NCI-H2196 (cell line): ENCODE measurements at regions not wholly inside any gene's neighbourhood (a gene's known extent, or its start where the extent isn't known, plus 50 kb on each side); places are given as distances from the start of the nearest gene placed in this dataset.

ENCODE experiments used
- DNase-seq: peaks from one replicate; lab custom pipeline; 2025; ENCODE audit not compliant: unreplicated experiment; lab: John Stamatoyannopoulos, UW

DNA sequence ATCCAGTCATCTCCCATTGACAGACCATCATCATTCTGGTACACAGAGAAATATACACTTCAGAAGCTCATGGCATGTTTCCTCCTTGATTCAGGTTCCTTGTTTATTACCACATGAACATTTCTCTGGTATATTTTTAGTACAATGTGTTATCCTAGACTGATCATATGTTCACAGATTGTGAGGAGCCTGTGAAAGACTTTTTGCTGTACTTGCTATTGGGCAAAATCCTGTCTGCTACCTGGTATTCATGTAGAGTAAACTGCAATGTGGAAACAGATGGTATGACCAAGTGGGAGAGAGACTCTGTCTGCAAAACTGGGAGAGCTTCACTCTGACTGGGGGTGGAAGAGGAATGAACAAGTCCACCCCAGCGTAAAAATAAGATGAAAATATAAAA, 657.2 kb downstream of the IRS1 start:
- DNase-seq, result no peak

DNA sequence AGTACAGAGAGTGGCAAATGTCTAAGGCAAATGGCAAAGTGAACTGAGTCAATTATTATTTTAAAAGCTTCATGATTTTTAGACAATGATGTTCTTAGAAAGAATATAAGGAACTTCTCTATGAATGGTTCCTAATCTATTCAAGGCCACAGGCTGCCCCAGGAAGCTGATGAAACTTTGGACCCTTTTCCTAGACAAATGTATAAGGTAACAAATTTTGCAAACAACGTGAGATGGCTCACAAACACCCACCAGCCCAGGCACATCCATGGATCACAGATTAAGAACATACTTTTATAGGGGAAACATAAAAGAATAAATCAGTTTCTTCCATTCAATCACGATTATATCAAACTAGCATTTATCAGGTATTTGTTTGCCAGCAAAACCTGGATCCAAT, 659.0 kb downstream of the IRS1 start:
- DNase-seq, result no peak

DNA sequence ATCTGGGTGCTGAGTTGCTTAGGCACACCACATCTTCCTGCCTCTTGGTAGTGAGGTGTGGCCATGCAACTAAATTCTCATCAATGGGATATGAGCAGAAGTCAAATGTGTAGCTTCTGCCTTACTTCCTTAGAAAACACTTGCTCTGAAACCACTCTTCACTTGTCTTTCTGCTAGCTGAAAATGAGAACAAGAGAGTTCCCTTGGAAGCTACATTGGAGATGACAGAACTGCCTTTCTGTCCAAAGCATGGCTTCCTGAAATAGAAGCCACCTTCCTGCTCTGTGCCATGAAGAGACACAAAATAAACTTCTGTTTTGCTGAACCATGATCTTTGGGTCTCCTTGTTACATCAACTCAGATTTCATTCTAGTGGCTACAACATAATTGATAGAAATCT, 659.9 kb downstream of the IRS1 start:
- no peak for DNase-seq

DNA sequence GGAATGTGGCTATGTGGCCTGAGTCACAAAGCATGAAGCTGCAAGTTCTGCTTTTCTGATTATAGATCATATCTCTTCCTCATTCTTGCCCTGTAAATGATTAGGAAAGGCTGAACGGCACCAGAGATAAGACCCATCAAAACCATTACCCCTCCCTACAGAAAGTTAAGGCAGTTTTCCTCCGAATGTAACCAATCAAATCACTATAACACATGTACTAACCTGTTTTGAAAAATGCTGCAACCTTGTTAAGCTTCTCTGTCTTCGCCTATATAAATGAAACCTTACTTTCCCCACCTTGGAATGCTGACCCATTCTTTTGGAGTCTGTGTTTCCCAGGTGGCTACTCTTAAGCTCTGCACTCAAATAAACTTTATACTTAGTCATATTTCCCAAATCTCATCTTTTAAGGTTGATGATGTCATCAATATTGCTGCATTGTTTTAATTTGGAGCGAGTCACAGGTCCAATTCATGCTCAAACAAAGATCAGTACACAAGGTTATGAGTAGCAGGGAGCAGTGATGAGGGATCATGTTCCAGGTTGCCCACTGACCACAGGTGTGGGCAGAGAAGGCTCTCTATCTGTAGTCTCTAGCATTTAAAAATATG, 662.3 kb downstream of the IRS1 start:
- no peak for DNase-seq

DNA sequence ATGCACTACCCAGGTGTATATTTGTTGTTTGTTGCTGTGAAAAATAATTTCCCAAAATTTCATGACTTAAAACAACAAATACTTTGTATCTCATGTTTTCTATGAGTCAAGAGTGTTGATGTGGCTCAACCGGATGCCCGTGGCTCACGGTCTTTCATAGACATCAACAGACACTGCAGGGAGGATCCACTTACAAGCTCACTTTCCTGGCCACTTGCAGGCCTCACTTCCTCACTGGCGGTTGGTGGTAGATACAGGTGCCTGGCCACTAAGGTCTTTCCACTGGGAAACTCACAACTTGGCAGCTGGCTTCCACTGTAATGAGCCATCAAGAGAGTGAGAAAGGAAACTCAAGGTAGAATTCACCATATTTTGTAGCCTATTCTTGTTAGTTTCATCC, 662.9 kb downstream of the IRS1 start:
- DNase-seq, result no peak

DNA sequence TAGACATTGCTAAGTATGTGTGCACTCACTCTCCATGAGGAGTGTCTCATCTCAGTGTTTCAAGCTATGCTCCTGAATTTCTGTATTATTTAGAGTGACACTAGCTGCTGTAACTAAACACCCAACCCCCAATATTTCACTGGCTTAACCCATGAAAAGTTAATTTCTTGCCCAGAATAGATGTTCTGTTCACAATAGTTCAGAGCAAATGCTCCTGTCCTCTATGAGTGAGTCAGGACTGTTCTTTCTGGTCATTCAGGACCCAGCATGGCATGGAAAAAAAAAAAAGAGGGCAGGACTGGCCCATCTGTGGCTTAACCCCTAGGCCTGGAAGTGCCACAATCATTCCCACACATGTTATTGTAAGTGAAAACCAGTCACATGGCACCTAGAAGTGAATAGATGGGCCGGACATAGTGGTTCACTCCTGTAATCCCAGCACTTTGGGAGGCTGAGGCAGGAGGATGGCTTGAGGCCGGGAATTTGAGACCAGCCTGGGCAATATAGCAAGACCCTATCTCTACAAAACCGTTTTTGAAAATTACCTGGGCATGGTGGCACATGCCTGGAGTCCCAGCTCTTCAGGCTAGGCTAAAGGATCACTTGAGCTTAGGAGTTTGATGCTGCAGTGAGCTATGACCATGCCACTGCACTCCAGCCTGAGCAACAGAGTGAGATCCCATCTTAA, 663.6 kb downstream of the IRS1 start:
- DNase-seq, result no peak

DNA sequence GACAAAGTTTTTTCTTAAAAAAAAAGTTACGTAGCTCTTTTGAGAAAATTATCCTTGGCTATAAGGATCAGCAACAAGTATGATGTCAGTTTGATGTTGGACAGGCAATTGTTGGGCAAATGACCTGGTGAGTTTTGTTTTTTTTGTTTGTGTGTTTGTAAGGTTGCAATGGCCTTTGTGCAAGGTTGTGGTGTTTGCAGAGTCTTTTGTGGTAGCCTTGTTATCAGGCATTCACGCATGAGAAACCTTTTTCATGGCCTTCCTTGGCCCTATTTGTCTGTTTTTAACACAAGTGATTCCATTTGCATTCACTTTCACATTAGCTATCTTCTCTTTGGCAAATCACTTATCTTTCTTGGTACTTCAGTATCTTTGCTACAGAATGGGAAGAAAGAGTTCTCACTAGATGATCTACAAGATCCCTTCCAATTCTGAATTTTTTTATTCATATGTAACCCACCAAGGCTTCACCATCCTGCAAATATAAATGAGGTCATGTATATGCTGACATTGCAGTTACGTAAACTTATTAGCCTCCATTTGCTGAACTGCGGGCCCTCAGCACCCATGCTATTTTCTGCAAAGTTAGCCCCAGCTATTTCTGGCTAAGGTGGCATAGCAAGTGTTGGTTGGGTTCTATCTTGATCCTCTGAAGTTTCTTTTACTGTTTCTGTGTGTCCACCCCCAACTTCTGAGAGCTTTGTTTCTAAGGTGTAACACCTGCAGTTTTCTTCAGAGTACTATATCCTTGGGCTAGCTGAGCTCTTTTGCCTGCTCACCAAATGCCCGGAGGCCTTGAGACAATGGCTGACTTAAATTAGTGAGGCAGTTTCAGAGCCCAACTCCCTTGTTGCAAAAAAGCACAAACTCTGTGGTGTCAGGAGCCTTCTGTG, 667.1 kb downstream of the IRS1 start:
- DNase-seq, result no peak

DNA sequence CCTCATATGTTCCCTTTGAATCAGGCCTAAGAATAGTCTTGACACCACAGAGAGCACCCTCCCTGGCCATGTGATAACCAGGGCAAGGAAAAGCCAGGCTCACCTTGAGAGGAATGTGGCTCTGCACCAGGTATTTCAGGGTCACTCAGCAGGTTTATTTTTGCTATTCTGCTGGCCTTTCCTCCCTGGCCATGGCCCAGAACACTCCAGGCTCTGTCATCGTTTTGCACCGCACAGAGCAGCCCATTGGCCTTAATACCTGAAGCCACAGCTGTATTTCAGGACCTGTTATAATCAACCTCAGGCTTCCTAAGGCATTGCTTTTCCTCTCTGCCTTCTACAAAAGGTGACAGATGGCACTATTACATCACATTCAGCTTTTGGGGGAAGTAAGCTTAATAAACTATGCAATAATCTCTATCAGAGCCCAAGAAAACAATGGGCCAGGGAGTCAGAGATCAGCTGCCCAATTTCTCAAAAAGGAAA, 668.3 kb downstream of the IRS1 start:
- no peak for DNase-seq

DNA sequence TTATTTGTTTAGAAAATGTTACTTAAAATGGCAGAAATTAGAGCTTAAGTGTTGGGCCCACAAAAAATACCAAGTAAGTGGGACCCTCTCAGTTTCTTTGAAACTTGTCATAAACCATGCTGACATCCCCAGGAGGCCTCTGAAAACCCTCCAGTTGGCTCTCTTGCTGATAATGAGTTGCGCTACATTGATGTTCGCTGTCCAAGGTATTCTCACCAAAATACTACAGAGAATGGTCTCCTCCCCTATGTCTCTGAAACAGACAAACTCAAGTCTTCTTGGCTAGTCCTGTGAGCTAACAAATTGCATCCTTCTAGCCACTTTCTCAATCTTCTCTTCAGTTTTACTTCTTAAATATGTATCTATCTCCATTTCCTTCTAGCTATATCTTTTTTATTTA, 669.4 kb downstream of the IRS1 start:
- DNase-seq, result no peak

DNA sequence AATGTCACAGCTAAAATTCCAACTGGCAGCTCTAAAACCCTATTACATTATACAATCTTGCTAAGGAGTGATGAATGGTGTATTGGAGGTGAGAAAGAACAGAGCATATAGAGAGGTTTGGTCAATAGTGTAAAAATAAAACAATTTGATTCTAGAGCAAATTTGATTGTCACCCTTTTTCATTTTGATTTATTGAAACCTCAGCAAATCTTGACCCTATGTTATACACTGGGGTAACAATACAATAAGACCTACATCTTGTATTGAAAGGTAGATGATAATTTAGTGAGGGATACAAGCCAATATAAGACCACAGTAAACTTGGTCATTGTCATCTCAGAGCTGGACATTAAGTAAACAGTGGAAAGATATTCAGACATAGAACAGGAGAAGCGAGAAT, 671.9 kb downstream of the IRS1 start:
- no peak for DNase-seq

DNA sequence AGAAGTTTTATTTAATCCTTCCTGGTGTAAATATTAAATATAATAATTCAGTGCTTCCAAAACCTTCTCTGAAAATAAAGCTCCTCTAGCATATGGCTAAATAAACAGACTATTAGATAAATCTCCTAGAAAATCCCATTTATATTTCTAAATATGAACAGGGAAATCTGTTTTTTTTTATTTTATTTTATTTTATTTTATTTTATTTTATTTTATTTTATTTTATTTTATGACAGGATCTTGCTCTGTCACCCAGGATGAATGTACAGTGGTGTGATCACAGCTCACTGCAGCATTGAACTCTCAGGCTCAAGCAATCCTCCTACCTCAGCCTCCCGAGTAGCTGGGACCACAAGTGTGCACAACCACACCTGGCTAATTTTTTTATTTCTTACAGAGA, 673.5 kb downstream of the IRS1 start:
- no peak for DNase-seq

DNA sequence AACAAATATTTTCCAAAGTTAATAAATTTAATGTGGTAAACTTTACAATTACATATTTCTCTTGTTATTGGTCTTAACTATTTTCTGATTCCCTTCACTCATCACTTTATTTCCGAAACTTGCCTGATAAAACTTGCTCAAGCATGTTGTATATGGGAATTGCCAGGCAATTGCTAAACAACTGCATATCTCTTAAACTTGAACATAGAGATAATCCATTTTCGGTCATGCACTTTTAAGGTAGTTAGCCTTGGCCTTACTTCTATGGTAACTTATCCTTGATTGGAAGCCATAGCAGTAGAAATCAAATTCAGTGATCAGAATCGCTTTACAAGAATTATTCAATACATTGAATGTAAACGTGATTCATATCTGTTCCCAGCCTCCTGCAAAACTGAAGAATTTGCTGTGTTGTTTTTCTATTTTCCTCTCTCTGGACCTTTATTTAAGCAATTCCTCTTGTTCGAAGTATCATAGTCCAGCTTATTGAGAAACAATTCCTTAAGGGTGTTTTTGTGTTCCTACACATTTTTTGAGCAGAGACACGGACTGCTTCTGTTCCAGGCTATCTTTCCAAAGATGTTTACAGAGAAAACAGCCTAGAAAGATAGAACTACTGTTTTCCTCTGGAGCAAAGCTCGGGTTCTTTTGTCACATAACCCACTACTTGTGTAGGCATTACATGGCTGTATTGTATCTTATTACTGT, 674.3 kb downstream of the IRS1 start:
- DNase-seq, result no peak

DNA sequence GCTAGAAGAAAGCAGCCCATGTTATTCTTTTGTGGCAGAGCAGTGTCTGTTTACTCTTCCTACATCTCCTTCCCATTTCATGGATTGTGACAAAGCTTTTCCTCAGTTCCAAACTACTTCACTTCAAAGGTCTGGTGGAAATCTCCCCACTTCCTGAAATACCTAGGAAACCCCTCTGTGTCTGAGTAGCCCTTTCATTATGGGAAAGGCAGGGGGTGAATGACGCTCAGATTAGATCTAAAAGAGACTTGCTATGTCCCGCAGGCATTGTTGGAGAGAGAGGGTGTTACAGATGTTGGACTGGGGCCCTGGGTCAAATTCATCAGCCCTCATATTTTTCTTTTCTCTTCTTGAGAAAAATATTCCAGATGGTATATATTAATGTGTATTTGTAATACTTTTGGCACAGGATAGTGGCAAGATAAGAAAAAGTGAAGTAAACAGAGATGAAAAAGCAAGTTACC, 675.0 kb downstream of the IRS1 start:
- DNase-seq, result no peak

DNA sequence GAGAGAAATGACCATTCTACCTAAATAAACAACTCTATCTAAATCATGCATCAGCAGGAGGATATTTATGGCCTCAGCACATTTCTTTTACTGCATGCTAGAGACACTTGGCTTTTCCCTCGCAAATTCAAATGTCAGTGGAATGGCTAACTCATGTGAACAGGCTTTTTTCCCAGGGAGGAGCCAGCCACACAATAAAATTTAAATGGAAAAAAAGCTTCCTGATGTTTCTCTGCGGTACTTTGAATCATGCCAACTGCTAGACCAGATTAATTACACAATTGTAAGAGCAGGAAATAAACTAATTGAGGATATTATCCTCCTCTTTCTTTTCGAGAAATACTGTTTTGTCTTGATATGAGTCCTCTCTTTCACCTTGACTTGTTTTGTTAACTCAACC, 676.3 kb downstream of the IRS1 start:
- DNase-seq, result no peak

DNA sequence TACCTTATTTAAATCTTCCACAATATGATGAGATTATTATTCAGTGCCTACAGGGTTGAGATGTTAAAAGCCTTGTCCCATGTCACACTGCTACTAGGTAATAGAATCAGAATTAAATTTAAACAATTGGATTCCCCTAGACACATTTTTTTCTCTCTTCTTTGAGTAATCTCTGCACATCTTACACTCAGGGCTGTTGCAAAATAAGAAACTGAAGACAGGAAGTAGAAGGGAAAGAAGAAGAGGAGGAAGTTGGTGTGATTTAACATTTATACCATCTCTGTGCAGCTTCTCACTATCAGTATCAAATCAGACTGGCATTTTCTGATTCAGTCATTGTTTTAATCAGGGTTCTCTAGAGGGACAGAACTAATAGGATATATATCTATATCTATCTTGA, 677.6 kb downstream of the IRS1 start:
- DNase-seq, result no peak

DNA sequence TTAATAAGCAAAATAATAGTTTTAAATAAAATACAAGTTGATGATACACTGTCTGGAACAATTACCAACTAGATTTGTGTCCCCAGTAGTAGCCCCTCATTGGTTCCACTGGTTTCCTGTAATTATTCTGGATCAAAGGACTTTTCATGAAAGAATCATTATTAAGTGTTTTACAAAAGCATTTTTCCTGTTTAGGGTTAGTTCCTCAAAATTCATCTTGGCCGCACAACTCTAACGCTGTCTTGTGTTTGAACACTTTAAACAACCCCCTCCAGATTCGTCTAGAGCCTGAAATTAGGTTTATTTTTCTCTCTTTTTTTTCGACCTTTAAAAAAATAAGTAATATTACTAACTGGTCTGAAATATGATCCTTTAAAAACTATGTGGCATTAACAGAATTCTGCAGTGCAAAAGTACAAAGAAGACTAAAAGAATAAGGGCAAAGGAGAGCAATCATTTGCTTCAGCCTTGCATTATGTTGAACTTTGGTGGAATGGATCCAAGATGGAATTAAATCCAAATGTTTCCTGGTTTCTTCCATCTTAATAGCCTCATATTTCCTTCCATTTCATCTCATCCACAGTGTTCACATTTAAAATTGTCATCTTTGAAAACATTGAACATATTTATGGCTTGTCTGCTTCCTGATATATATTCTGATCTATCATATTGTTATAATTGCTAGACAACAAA, 678.4 kb downstream of the IRS1 start:
- no peak for DNase-seq

DNA sequence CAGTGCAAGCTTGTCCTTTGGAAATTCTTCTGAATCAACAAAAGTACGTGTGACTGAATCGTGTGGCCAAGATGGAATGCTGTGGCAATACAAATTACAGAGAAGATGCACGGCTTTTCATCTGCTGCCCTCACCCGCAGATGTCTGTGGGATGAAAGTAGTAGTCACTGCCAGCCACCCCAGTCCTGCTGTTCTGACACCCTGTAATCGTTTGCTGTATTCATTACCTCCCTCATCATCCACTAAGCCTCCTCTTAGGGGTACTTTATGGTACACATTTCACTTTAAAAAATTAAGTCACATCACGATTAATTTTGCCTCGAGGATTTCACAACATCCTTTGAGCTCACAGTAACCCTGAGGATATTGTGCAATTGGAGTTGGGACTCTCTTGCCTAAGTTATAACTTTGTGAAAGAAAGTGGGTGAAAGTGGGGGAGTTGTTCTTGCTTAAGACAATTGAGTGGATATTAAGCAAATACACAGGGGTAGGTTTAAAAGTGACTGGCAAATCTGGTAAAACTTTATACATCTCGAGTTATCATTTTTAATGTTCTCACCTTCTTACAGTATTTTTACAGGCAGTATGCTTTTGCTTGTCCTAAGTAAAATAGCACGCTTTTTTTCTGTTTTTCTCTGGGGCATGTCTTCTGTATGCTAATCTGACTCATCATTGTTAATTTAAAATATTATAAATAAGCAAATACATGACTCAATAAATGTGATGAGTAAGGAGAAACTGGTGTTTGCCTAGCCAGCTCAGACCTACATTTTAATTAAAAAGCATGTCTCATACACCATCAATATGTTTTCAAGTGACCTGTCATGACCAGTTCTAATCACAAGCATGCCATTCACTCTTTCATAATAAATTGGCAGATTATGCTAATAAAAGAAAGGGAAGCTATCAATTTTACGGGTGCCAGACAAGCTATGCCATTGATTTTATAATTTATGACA, 680.9 kb downstream of the IRS1 start:
- DNase-seq, result no peak

DNA sequence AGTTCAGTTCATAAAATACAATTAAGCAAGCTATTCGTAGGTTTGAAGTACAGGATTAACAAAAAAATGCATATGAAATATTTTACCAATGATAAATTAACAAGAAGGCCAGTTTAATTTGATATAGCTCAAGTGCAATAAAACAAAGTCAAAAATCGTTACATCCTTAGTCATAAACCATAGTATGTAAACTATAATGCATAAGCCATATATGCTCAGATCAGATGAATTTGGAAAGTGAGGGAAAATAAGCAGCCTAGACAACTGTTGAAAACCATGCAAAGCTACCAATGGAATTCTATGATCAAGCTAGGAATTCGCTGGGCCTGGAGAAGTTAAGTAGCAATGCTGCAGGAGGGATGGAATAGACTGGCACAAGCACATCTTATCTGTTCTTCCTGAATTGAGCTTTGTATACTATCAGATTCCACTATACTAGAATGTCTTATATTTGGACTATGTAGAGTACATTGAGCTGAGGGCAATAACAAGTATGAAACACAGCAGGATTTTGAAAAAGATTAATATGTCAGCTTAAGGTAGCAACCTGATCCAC, 682.0 kb downstream of the IRS1 start:
- DNase-seq, result no peak

DNA sequence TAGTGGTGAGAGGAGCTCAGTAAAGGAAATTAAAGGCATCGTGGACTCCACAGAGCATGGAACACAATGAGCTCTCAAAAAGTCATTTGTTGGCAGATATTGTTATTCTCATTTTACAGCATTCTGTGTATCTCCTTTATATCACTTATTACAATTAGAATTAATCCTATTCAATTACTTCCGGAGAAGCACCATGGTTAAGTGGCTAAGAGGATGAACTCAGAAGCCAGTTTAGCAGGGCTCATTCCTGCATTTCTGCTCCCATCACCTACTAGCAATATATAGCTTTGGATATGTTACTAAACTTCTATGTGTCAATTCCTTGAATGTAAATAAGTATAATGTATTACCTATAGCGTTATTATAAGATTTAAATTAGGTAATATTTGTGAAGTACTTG, 683.3 kb downstream of the IRS1 start:
- DNase-seq, result no peak
